Upper lobe of right lung (tissue), 1 donor: ENCODE measurements at regions not wholly inside any gene's neighbourhood (a gene's known extent, or its start where the extent isn't known, plus 50 kb on each side); places are given as distances from the start of the nearest gene placed in this dataset.
"Not testable (repeated sequence)": the region's sequence is repeated elsewhere in the genome, so short reads cannot be mapped to it uniquely, and the experiment has no call there.

Experiments used
- ATAC-seq: fragments of 200-7000 bp; cut with Tn5 transposase; one replicate; pipeline ENCODE4 v1.9.1; 2020; ENCODE audit warnings: mild to moderate bottlenecking, moderate library complexity
- DNase-seq: peaks from one replicate; pipeline ENCODE4 v3.0.0-alpha.2; 2020
- H3K27ac ChIP-seq: fragments of 200-600 bp; one replicate; pipeline ENCODE4 v1.8.0; 2022
- H3K27me3 ChIP-seq: fragments of 200-600 bp; one replicate; pipeline ENCODE4 v1.8.0; 2022; ENCODE audit warnings: mild to moderate bottlenecking
- H3K36me3 ChIP-seq: fragments of 200-600 bp; one replicate; pipeline ENCODE4 v1.8.0; 2022
- H3K4me1 ChIP-seq: fragments of 200-600 bp; one replicate; pipeline ENCODE4 v1.8.0; 2022
- H3K4me3 ChIP-seq: fragments of 200-600 bp; one replicate; pipeline ENCODE4 v1.8.0; 2022; ENCODE audit warnings: mild to moderate bottlenecking
- H3K9me3 ChIP-seq: fragments of 200-600 bp; one replicate; pipeline ENCODE4 v1.8.0; 2022
- CTCF ChIP-seq: fragments of 200-600 bp; IDR thresholded peaks from one replicate; pipeline ENCODE4 v1.8.0; 2022; ENCODE audit warnings: antibody characterized with exemption
- intact Hi-C: fragments of 100-400 bp; cut with DNase I; formaldehyde crosslinking; loops from one replicate; pipeline ENCODE4 v1.11.0; 2022
- donor health status: DM: no; HTN: yes; CAD: no; lungs with severe emphysema.

GRCh38 chr7:12002428-12002827 is 170.4 kb upstream of the THSD7A start:
- H3K4me3 ChIP-seq = no peak overlapping the region
- peaks cover 1% of the 10 kb centered on the region for H3K9me3 ChIP-seq
- DNase-seq = no peak
- no peaks in the 10 kb centered on the region for H3K36me3 ChIP-seq
- no peak overlapping the region for H3K27ac ChIP-seq
- no peak for ATAC-seq
- H3K27me3 ChIP-seq = no peaks in the 10 kb centered on the region
- no peak for TF ChIP-seq CTCF
- intact Hi-C loops = no loop called here
- H3K4me1 ChIP-seq = no peaks in the 10 kb centered on the region

DNA sequence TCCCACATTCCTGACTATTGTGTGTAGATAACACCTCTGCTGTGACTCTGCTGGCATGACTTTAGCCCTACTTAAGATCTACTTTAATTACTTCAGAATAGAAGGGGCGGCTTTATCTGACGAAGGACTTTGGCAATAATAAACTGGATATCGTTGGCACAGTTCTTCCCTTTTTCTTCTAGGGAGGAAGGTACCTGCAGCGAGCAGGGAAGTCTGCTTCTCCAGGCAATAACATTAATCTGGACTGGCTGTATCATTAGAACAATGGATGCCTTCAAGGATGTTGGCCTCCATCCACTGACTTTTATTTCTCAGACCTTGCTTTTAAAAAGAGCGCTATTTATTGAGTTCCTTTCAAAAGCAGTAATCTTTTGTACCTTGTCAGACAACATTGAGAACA is 172.6 kb upstream of the THSD7A start:
- Histone ChIP-seq H3K27me3 (no peaks in the 10 kb centered on the region), H3K4me3 (no peak overlapping the region), H3K27ac (no peak overlapping the region), H3K36me3 (no peaks in the 10 kb centered on the region), H3K9me3 (no peaks in the 10 kb centered on the region), H3K4me1 (no peaks in the 10 kb centered on the region)
- ATAC-seq (no peak), DNase-seq (no peak)
- intact Hi-C loops = no loop called here
- TF ChIP-seq CTCF = no peak

DNA sequence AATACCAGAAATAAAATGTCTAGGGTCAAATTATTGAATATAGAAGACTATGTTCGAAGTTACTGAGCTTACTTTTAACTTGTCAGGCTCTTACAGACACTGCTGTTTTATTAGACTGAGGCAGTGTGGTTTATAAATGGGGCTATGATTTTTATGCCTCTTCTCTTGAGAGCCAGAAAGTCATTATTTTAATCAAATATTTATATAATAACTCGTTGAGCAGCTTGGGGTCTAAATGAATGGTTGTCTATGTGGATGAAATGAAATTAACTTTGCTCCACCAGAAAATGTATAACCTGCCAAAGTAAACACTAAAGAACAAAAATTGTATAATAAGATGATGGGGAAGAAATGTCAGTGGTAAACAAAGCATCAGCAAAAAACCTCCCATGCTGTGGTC is 175.6 kb upstream of the THSD7A start:
- Histone ChIP-seq H3K9me3 (no peaks in the 10 kb centered on the region), H3K27me3 (no peaks in the 10 kb centered on the region), H3K4me3 (no peak overlapping the region), H3K36me3 (no peaks in the 10 kb centered on the region), H3K27ac (no peak overlapping the region), H3K4me1 (no peaks in the 10 kb centered on the region)
- ATAC-seq (no peak), DNase-seq (no peak)
- intact Hi-C loops = no loop called here
- no peak for TF ChIP-seq CTCF

DNA sequence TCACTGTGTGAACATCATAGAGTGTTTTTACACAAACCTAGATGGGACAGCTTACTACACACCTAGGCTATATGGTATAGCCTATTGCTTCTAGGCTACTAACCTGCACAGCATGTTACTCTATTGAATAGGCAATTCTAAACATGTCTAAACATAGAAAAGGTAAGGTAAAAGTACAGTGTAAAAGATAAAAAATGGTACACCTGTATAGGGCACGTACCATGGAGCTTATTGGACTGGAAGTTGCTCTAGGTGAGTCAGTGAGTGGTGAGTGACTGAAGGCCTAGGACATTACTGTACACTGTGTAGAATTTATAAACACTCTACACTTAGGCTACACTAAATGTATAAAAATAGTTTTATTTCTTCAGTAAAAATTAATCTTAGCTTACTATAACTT is 182.0 kb upstream of the THSD7A start:
- Histone ChIP-seq H3K4me3 (no peak overlapping the region), H3K4me1 (no peaks in the 10 kb centered on the region), H3K27ac (no peak overlapping the region), H3K27me3 (no peaks in the 10 kb centered on the region), H3K9me3 (no peaks in the 10 kb centered on the region), H3K36me3 (no peaks in the 10 kb centered on the region)
- intact Hi-C loops = no loop called here
- TF ChIP-seq CTCF = no peak
- DNase-seq (no peak), ATAC-seq (no peak)

GRCh38 chr7:12016439-12016838 is 184.4 kb upstream of the THSD7A start:
- Histone ChIP-seq H3K27ac (no peak overlapping the region), H3K4me3 (no peak overlapping the region), H3K4me1 (no peaks in the 10 kb centered on the region), H3K27me3 (no peaks in the 10 kb centered on the region), H3K9me3 (no peaks in the 10 kb centered on the region), H3K36me3 (no peaks in the 10 kb centered on the region)
- no peak for ATAC-seq
- intact Hi-C loops = no loop called here
- no peak for TF ChIP-seq CTCF
- DNase-seq = no peak

- intact Hi-C loops = no loop called here
- no peak for DNase-seq
- Histone ChIP-seq H3K27me3 (no peaks in the 10 kb centered on the region), H3K4me3 (no peak overlapping the region), H3K9me3 (no peaks in the 10 kb centered on the region), H3K27ac (no peak overlapping the region), H3K36me3 (no peaks in the 10 kb centered on the region), H3K4me1 (no peaks in the 10 kb centered on the region)
- TF ChIP-seq CTCF = no peak
- no peak for ATAC-seq
Observed at GRCh38 chr7:12017046-12017445, 185.0 kb upstream of the THSD7A start.

DNA sequence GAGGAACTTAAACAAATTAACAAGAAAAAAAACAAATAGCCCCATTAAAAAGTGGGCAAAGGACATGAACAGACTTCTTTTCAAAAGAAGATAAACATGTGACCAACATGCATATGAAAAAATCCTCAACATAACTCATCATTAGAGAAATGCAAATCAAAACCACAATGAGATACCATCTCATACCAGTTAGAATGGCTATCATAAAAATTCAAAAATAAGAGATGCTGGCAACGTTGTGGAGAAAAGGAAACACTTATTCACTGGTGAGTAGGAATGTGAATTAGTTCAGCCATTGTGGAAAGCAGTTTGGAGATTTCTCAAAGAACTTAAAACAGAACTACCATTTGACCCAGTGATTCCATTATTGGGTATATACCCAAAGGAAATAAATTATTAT is 189.1 kb upstream of the TMEM106B start:
- DNase-seq, H3K9me3 ChIP-seq, H3K27ac ChIP-seq, H3K4me3 ChIP-seq, H3K36me3 ChIP-seq, H3K27me3 ChIP-seq, ATAC-seq, intact Hi-C loops, H3K4me1 ChIP-seq: not testable (repeated sequence)
